Lower leg skin (tissue), 3 donors: ENCODE measurements at regions not wholly inside any gene's neighbourhood (a gene's known extent, or its start where the extent isn't known, plus 50 kb on each side); places are given as distances from the start of the nearest gene placed in this dataset.

Experiments used
- POLR2A ChIP-seq, 2 donors: fragments of 450-650 bp; IDR thresholded peaks; one replicate each; pipeline ENCODE4 v1.6.1; 2016 to 2017; ENCODE audit warnings: antibody characterized with exemption in 2 of 2, mild to moderate bottlenecking in 1 of 2, moderate library complexity in 1 of 2
- TF ChIP-seq, protein P1 (sequence below), 3 donors: fragments of 450-650 bp; IDR thresholded peaks; one replicate each; pipeline ENCODE4 v1.5.1; 2016; ENCODE audit warnings: antibody characterized with exemption in 3 of 3, mild to moderate bottlenecking in 3 of 3, moderate library complexity in 2 of 3

DNA sequence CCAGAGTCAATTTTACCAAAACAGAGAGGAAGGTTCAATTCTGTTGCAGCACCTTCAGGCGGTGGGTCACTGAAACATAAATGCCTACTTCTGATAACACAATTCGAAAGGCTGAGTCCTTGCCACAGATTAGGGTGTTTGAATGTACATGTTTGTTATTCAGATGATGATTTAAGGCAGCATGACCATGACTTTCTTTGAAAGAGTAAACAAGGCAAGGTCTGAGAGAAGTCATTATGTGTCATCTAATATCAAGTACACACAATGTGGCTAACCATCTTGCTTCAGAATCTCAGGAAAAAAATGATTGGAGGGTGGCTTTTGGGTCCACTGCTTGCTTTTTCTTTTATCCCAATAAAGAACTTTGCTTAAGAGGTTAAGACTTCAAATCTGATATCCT, 457.5 kb downstream of the TAF11L14 start:
- TF ChIP-seq, protein P1, sequence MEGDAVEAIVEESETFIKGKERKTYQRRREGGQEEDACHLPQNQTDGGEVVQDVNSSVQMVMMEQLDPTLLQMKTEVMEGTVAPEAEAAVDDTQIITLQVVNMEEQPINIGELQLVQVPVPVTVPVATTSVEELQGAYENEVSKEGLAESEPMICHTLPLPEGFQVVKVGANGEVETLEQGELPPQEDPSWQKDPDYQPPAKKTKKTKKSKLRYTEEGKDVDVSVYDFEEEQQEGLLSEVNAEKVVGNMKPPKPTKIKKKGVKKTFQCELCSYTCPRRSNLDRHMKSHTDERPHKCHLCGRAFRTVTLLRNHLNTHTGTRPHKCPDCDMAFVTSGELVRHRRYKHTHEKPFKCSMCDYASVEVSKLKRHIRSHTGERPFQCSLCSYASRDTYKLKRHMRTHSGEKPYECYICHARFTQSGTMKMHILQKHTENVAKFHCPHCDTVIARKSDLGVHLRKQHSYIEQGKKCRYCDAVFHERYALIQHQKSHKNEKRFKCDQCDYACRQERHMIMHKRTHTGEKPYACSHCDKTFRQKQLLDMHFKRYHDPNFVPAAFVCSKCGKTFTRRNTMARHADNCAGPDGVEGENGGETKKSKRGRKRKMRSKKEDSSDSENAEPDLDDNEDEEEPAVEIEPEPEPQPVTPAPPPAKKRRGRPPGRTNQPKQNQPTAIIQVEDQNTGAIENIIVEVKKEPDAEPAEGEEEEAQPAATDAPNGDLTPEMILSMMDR (IDR thresholded peaks at IDR 0.05) = no peak
- no peak for TF ChIP-seq POLR2A (IDR thresholded peaks at IDR 0.05)
